Trophoblast cell (in vitro differentiated cells and primary cell): ENCODE measurements at regions not wholly inside any gene's neighbourhood (a gene's known extent, or its start where the extent isn't known, plus 50 kb on each side); places are given as distances from the start of the nearest gene placed in this dataset.

Source experiments
- DNase-seq, 2 donors: peaks; one replicate each; pipeline ENCODE4 v3.0.0-alpha.2; 2016
- H2AFZ ChIP-seq: 2 replicates; pipeline ENCODE4 v1.6.1; 2013; ENCODE audit warnings: low read length, moderate library complexity, mild to moderate bottlenecking; ENCODE audit not compliant: insufficient read depth, poor library complexity
- H2AK5ac ChIP-seq: 2 replicates; pipeline ENCODE4 v1.6.1; 2013; ENCODE audit warnings: mild to moderate bottlenecking, low read length
- H2BK120ac ChIP-seq: 2 replicates; pipeline ENCODE4 v1.6.1; 2013; ENCODE audit warnings: low read length, mild to moderate bottlenecking, moderate library complexity; ENCODE audit not compliant: insufficient read depth, poor library complexity
- H2BK12ac ChIP-seq: 2 replicates; pipeline ENCODE4 v1.6.1; 2013; ENCODE audit warnings: mild to moderate bottlenecking, low read length, moderate library complexity
- H2BK5ac ChIP-seq: 2 replicates; pipeline ENCODE4 v1.6.1; 2013; ENCODE audit warnings: low read length, low read depth, moderate library complexity, mild to moderate bottlenecking; ENCODE audit not compliant: poor library complexity
- H3K14ac ChIP-seq: 2 replicates; pipeline ENCODE4 v1.6.1; 2013; ENCODE audit warnings: mild to moderate bottlenecking, low read length
- H3K18ac ChIP-seq: 2 replicates; pipeline ENCODE4 v1.6.1; 2013; ENCODE audit warnings: mild to moderate bottlenecking, low read length
- H3K23ac ChIP-seq: 2 replicates; pipeline ENCODE4 v1.6.1; 2013; ENCODE audit warnings: low read length
- H3K27ac ChIP-seq: 2 replicates; pipeline ENCODE4 v1.5.1; 2013; ENCODE audit warnings: low read depth, mild to moderate bottlenecking, inconsistent platforms, low read length, moderate library complexity
- H3K27me3 ChIP-seq: 2 replicates; pipeline ENCODE4 v1.6.1; 2013; ENCODE audit warnings: inconsistent platforms, mild to moderate bottlenecking, low read length, moderate library complexity; ENCODE audit not compliant: insufficient read depth
- H3K36me3 ChIP-seq, 2 experiments: 1 replicate in 1 of 2; 2 replicates in 1 of 2; pipeline ENCODE4 v1.6.1; 2013; ENCODE audit warnings: low read length in 2 of 2, mild to moderate bottlenecking in 2 of 2, moderate library complexity in 1 of 2; ENCODE audit not compliant: insufficient read depth in 2 of 2, control insufficient read depth in 1 of 2
- H3K4ac ChIP-seq: 2 replicates; pipeline ENCODE4 v1.6.1; 2013; ENCODE audit warnings: low read depth, mild to moderate bottlenecking, low read length, moderate library complexity
- H3K4me1 ChIP-seq, 2 experiments: 1 replicate in 1 of 2; 2 replicates in 1 of 2; pipeline ENCODE4 v1.6.1; 2013; ENCODE audit warnings: low read length in 2 of 2, mild to moderate bottlenecking in 2 of 2, moderate library complexity in 1 of 2; ENCODE audit not compliant: insufficient read depth in 2 of 2, control insufficient read depth in 1 of 2
- H3K4me2 ChIP-seq: 2 replicates; pipeline ENCODE4 v1.6.1; 2013; ENCODE audit warnings: inconsistent platforms, mild to moderate bottlenecking, low read length, moderate library complexity
- H3K4me3 ChIP-seq: 2 replicates; pipeline ENCODE4 v1.5.1; 2013; ENCODE audit warnings: mild to moderate bottlenecking, low read depth, low read length, inconsistent platforms
- H3K79me1 ChIP-seq: one replicate; pipeline ENCODE4 v1.6.1; 2013; ENCODE audit warnings: low read length
- H3K79me2 ChIP-seq: 2 replicates; pipeline ENCODE4 v1.6.1; 2013; ENCODE audit warnings: low read length, mild to moderate bottlenecking; ENCODE audit not compliant: control insufficient read depth, insufficient read depth, poor library complexity
- H3K9ac ChIP-seq: 2 replicates; pipeline ENCODE4 v1.6.1; 2013; ENCODE audit warnings: mild to moderate bottlenecking, low read length
- H3K9me3 ChIP-seq: 2 replicates; pipeline ENCODE4 v1.6.1; 2013; ENCODE audit warnings: low read depth, mild to moderate bottlenecking, control low read depth, inconsistent platforms, low read length; ENCODE audit not compliant: insufficient read depth
- H4K12ac ChIP-seq: 2 replicates; pipeline ENCODE4 v1.6.1; 2013; ENCODE audit warnings: low read depth, mild to moderate bottlenecking, low read length, moderate library complexity
- H4K8ac ChIP-seq: 2 replicates; pipeline ENCODE4 v1.6.1; 2013; ENCODE audit warnings: low read depth, mild to moderate bottlenecking, low read length, moderate library complexity
- H4K91ac ChIP-seq: one replicate; pipeline ENCODE4 v1.6.1; 2013; ENCODE audit warnings: low read depth, mild to moderate bottlenecking, low read length, moderate library complexity
- WGBS: extraction: QIAGEN DNeasy Blood & Tissue Kit; methylation state at CpG from one replicate; pipeline ENCODE4 v1.1.7; 2013; ENCODE audit warnings: missing lambda C conversion rate; ENCODE audit not compliant: insufficient read length, insufficient coverage; ENCODE audit errors: extremely low coverage; 5-methylcytosine and 5-hydroxymethylcytosine counted together

- H3K9me3 ChIP-seq = no peaks in the 10 kb centered on the region
- no peaks in the 10 kb centered on the region for H3K36me3 ChIP-seq
- no peaks in the 10 kb centered on the region for H3K79me1 ChIP-seq
- H3K23ac ChIP-seq = no peak overlapping the region
- H2BK5ac ChIP-seq = no peak overlapping the region
- H3K14ac ChIP-seq = no peak overlapping the region
- no peak overlapping the region for H3K18ac ChIP-seq
- no peak overlapping the region for H2BK12ac ChIP-seq
- no CpG with 5 or more reads among the region's 2 CpGs for WGBS
- H3K4ac ChIP-seq = no peak overlapping the region
- H4K91ac ChIP-seq = no peak overlapping the region
- no peak overlapping the region for H4K8ac ChIP-seq
- no peak for DNase-seq
- no peak overlapping the region for H4K12ac ChIP-seq
- H2AFZ ChIP-seq = no peak overlapping the region
- H2BK120ac ChIP-seq = no peak overlapping the region
- no peak overlapping the region for H3K4me2 ChIP-seq
- no peaks in the 10 kb centered on the region for H3K79me2 ChIP-seq
- no peak overlapping the region for H3K9ac ChIP-seq
- no peak overlapping the region for H2AK5ac ChIP-seq
- H3K27ac ChIP-seq = no peak overlapping the region
- H3K4me3 ChIP-seq = no peak overlapping the region
- no peaks in the 10 kb centered on the region for H3K4me1 ChIP-seq
- H3K27me3 ChIP-seq = no peaks in the 10 kb centered on the region
Measured at GRCh38 chr5:57663466-57663865, 180.9 kb upstream of the ACTBL2 start.

GRCh38 chr5:57662991-57663390, 180.4 kb upstream of the ACTBL2 start:
- Histone ChIP-seq H2BK12ac (no peak overlapping the region), H3K36me3 (no peaks in the 10 kb centered on the region), H3K14ac (no peak overlapping the region), H4K8ac (no peak overlapping the region), H3K27ac (no peak overlapping the region), H3K4me3 (no peak overlapping the region), H3K27me3 (no peaks in the 10 kb centered on the region), H3K4me1 (no peaks in the 10 kb centered on the region), H3K79me1 (no peaks in the 10 kb centered on the region), H2AK5ac (no peak overlapping the region), H3K4ac (no peak overlapping the region), H2BK5ac (no peak overlapping the region), H3K4me2 (no peak overlapping the region), H2AFZ (no peak overlapping the region), H3K18ac (no peak overlapping the region), H4K91ac (no peak overlapping the region), H3K9me3 (no peaks in the 10 kb centered on the region), H4K12ac (no peak overlapping the region), H3K23ac (no peak overlapping the region), H3K9ac (no peak overlapping the region), H3K79me2 (no peaks in the 10 kb centered on the region), H2BK120ac (no peak overlapping the region)
- DNase-seq = no peak
- WGBS = no CpG with 5 or more reads among the region's 4 CpGs

GRCh38 chr5:57659886-57660285, 177.3 kb upstream of the ACTBL2 start:
- no peak overlapping the region for H4K8ac ChIP-seq
- no peaks in the 10 kb centered on the region for H3K9me3 ChIP-seq
- H4K91ac ChIP-seq = no peak overlapping the region
- H2AK5ac ChIP-seq = no peak overlapping the region
- no peak for DNase-seq
- no peak overlapping the region for H3K18ac ChIP-seq
- no peak overlapping the region for H4K12ac ChIP-seq
- H3K79me1 ChIP-seq = no peaks in the 10 kb centered on the region
- no peak overlapping the region for H3K27ac ChIP-seq
- no peak overlapping the region for H3K9ac ChIP-seq
- no peaks in the 10 kb centered on the region for H3K4me1 ChIP-seq
- H3K14ac ChIP-seq = no peak overlapping the region
- no peak overlapping the region for H2AFZ ChIP-seq
- H2BK5ac ChIP-seq = no peak overlapping the region
- H2BK12ac ChIP-seq = no peak overlapping the region
- H3K4me2 ChIP-seq = no peak overlapping the region
- no peak overlapping the region for H3K4me3 ChIP-seq
- H3K36me3 ChIP-seq = no peaks in the 10 kb centered on the region
- H2BK120ac ChIP-seq = no peak overlapping the region
- H3K27me3 ChIP-seq = no peaks in the 10 kb centered on the region
- H3K4ac ChIP-seq = no peak overlapping the region
- no peaks in the 10 kb centered on the region for H3K79me2 ChIP-seq
- no peak overlapping the region for H3K23ac ChIP-seq
- no CpG with 5 or more reads among the region's 2 CpGs for WGBS

- H3K9me3 ChIP-seq = no peaks in the 10 kb centered on the region
- no peak overlapping the region for H3K23ac ChIP-seq
- no peak for DNase-seq
- H2AFZ ChIP-seq = no peak overlapping the region
- no CpG with 5 or more reads among the region's 1 CpG for WGBS
- no peaks in the 10 kb centered on the region for H3K79me1 ChIP-seq
- H3K14ac ChIP-seq = no peak overlapping the region
- no peak overlapping the region for H3K4me3 ChIP-seq
- H3K9ac ChIP-seq = no peak overlapping the region
- no peak overlapping the region for H2AK5ac ChIP-seq
- no peak overlapping the region for H3K4me2 ChIP-seq
- H2BK12ac ChIP-seq = no peak overlapping the region
- no peak overlapping the region for H4K91ac ChIP-seq
- no peak overlapping the region for H3K18ac ChIP-seq
- H3K36me3 ChIP-seq = no peaks in the 10 kb centered on the region
- H2BK5ac ChIP-seq = no peak overlapping the region
- H3K27ac ChIP-seq = no peak overlapping the region
- H3K4me1 ChIP-seq = no peaks in the 10 kb centered on the region
- no peaks in the 10 kb centered on the region for H3K27me3 ChIP-seq
- H3K4ac ChIP-seq = no peak overlapping the region
- no peak overlapping the region for H2BK120ac ChIP-seq
- H4K8ac ChIP-seq = no peak overlapping the region
- no peaks in the 10 kb centered on the region for H3K79me2 ChIP-seq
- H4K12ac ChIP-seq = no peak overlapping the region
Measured at GRCh38 chr5:57658018-57658417, 175.4 kb upstream of the ACTBL2 start.
